Loucy (cell line): ENCODE measurements at regions not wholly inside any gene's neighbourhood (a gene's known extent, or its start where the extent isn't known, plus 50 kb on each side); places are given as distances from the start of the nearest gene placed in this dataset.

Experiments
- H2AFZ ChIP-seq: fragments of 200-600 bp; sonication (generic); 2 replicates; pipeline ENCODE4 v1.6.0; 2016; ENCODE audit warnings: antibody characterized with exemption, mild to moderate bottlenecking, low read length, moderate library complexity
- H3F3A ChIP-seq: fragments of 200-600 bp; 2 replicates; pipeline ENCODE4 v1.6.0; 2016; ENCODE audit warnings: antibody characterized with exemption, low read depth, mild to moderate bottlenecking
- H3K27me3 ChIP-seq: fragments of 200-600 bp; sonication (generic); 2 replicates; pipeline ENCODE4 v1.6.1; 2014; ENCODE audit warnings: low read length, mild to moderate bottlenecking; ENCODE audit not compliant: insufficient read depth, poor library complexity, severe bottlenecking
- H3K36me3 ChIP-seq: fragments of 200-600 bp; sonication (generic); 2 replicates; pipeline ENCODE4 v1.6.1; 2016; ENCODE audit warnings: low read length; ENCODE audit not compliant: insufficient read depth
- H3K4me1 ChIP-seq: fragments of 200-600 bp; sonication (generic); 2 replicates; pipeline ENCODE4 v1.5.1; 2014; ENCODE audit warnings: low read length, mild to moderate bottlenecking; ENCODE audit not compliant: insufficient read depth, poor library complexity, severe bottlenecking
- H3K4me2 ChIP-seq: fragments of 200-600 bp; sonication (generic); 2 replicates; pipeline ENCODE4 v1.6.0; 2014; ENCODE audit warnings: antibody characterized with exemption, low read length, low read depth, mild to moderate bottlenecking; ENCODE audit not compliant: poor library complexity, severe bottlenecking
- H3K4me3 ChIP-seq: fragments of 200-600 bp; sonication (generic); 2 replicates; pipeline ENCODE4 v1.5.1; 2014; ENCODE audit warnings: low read length, mild to moderate bottlenecking, mixed read lengths; ENCODE audit not compliant: poor library complexity, severe bottlenecking
- H3K79me2 ChIP-seq: fragments of 200-600 bp; sonication (generic); 2 replicates; pipeline ENCODE4 v1.6.1; 2014; ENCODE audit warnings: low read length; ENCODE audit not compliant: insufficient read depth
- H3K9ac ChIP-seq: fragments of 200-600 bp; sonication (generic); 2 replicates; pipeline ENCODE4 v1.6.0; 2014; ENCODE audit warnings: mild to moderate bottlenecking, low read depth, low read length, moderate library complexity; ENCODE audit not compliant: poor library complexity, severe bottlenecking
- H3K9me2 ChIP-seq: fragments of 200-600 bp; sonication (generic); replicated peaks from 2 replicates; pipeline ENCODE4 v1.6.1; 2016; ENCODE audit warnings: low read depth, low read length, mixed read lengths
- H3K9me3 ChIP-seq: fragments of 200-600 bp; sonication (generic); 2 replicates; pipeline ENCODE4 v1.6.1; 2014; ENCODE audit warnings: mild to moderate bottlenecking, antibody characterized with exemption, low read length, low read depth; ENCODE audit not compliant: insufficient read depth
- H4K20me1 ChIP-seq: fragments of 200-600 bp; sonication (generic); 2 replicates; pipeline ENCODE4 v1.6.0; 2014; ENCODE audit warnings: antibody characterized with exemption, low read length, mild to moderate bottlenecking; ENCODE audit not compliant: insufficient read depth, poor library complexity, severe bottlenecking
- EZH2phosphoT487 ChIP-seq: fragments of 200-600 bp; IDR thresholded peaks from 2 replicates; pipeline ENCODE4 v1.6.1; 2018; ENCODE audit warnings: antibody characterized with exemption, mild to moderate bottlenecking, moderate library complexity, borderline replicate concordance
- TF ChIP-seq, protein P1 (sequence below): fragments of 200-600 bp; sonication (generic); conservative IDR thresholded peaks from 2 replicates; pipeline ENCODE4 v1.5.1; 2014; ENCODE audit warnings: mild to moderate bottlenecking, antibody characterized with exemption, low read length

DNA sequence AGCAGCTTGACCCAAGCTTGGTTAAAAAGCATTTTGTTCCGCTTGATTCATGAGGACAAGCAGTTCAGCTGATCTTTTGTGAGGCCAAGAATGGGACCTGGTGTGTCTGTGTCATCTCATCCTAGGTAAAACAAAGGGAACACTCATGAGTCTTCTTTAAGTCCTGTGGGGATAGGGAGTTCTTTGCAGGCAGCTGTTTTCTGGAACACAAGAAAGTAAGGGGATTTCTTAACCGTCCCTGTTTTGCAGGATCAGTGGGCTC, 134.5 kb upstream of the TMTC4 start:
- Histone ChIP-seq H3K27me3 (no peaks in the 10 kb centered on the region), H3K4me2 (no peak overlapping the region), H3K79me2 (no peaks in the 10 kb centered on the region), H3K9me2 (no peaks in the 10 kb centered on the region), H4K20me1 (no peaks in the 10 kb centered on the region), H3F3A (no peaks in the 10 kb centered on the region), H3K9me3 (no peaks in the 10 kb centered on the region; the same call in 1 of the 2 replicates), H3K4me1 (no peaks in the 10 kb centered on the region), H3K9ac (no peak overlapping the region), H3K36me3 (no peaks in the 10 kb centered on the region), H2AFZ (no peak overlapping the region), H3K4me3 (no peak overlapping the region)
- TF ChIP-seq, protein P1, sequence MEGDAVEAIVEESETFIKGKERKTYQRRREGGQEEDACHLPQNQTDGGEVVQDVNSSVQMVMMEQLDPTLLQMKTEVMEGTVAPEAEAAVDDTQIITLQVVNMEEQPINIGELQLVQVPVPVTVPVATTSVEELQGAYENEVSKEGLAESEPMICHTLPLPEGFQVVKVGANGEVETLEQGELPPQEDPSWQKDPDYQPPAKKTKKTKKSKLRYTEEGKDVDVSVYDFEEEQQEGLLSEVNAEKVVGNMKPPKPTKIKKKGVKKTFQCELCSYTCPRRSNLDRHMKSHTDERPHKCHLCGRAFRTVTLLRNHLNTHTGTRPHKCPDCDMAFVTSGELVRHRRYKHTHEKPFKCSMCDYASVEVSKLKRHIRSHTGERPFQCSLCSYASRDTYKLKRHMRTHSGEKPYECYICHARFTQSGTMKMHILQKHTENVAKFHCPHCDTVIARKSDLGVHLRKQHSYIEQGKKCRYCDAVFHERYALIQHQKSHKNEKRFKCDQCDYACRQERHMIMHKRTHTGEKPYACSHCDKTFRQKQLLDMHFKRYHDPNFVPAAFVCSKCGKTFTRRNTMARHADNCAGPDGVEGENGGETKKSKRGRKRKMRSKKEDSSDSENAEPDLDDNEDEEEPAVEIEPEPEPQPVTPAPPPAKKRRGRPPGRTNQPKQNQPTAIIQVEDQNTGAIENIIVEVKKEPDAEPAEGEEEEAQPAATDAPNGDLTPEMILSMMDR, result no peak
- TF ChIP-seq EZH2phosphoT487, result no peak

DNA sequence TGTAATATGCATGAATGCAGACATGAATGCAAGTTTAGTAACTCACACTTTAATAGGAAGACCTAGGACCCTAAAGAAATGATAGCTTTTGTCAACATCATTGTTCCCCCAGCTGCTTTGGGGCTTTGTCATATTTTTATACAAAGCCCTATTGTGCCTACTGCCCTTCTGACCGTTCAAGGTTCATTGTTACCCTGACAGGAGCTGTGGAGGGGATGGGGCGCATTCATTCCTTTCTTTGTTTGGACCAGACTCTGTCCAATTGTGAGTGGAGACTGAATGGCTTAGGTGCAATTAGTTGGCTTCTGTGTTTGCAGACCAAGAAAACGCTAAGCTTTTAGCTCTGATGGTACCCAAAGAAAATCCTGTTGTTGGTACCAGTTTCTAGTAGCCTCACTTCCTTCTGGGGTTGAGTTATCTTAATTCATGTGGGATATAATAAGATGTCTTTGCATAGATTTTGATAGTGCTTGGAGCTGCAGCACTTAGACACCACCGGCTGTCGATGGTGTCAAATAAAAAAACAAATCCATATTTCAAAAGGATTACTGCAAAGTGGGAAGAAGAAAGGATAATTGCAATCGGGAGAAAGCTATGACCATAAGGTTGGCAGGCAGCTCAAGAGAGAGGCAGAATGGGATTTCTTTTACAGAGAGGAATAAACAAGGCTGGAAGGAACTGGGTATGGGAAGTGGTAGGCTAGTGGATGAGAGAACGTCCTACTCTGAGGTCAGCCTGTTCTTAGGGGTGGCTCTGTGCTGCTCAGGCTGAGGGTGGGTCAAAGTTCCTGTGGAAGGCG, 133.9 kb upstream of the TMTC4 start:
- no peaks in the 10 kb centered on the region for H3K79me2 ChIP-seq
- no peaks in the 10 kb centered on the region for H3K27me3 ChIP-seq
- TF ChIP-seq, protein P1, result no peak
- no peak for TF ChIP-seq EZH2phosphoT487
- no peak overlapping the region for H3K9ac ChIP-seq
- H3K4me2 ChIP-seq, result no peak overlapping the region
- H2AFZ ChIP-seq, result no peak overlapping the region
- H3F3A ChIP-seq, result no peaks in the 10 kb centered on the region
- no peak overlapping the region for H3K4me3 ChIP-seq
- H3K4me1 ChIP-seq, result no peaks in the 10 kb centered on the region
- no peaks in the 10 kb centered on the region for H4K20me1 ChIP-seq
- no peaks in the 10 kb centered on the region for H3K36me3 ChIP-seq
- no peaks in the 10 kb centered on the region; the same call in 1 of the 2 replicates for H3K9me3 ChIP-seq
- no peaks in the 10 kb centered on the region for H3K9me2 ChIP-seq

DNA sequence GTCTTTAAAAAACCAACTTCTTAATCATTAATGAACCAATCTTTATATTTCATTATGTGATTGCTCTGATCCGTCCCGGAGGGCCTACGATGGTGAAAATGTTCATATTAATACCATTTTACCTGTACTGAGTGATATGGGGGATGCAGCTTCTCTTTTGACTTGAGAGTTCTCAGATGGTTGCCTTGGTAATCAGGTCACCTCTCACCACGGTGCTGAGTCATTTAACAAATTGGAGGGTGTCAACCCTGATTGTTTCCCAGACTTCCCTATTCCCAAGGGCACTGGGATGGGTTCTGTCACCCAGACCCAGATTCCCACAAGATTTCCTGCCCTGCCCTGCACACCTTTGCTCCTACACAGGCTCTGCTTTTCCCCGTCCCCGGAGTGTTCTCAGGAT, 128.5 kb upstream of the TMTC4 start:
- H3K4me3 ChIP-seq, result no peak overlapping the region
- H3K4me2 ChIP-seq, result no peak overlapping the region
- TF ChIP-seq, protein P1, result no peak
- no peak for TF ChIP-seq EZH2phosphoT487
- no peaks in the 10 kb centered on the region for H3K36me3 ChIP-seq
- no peaks in the 10 kb centered on the region for H3K79me2 ChIP-seq
- H2AFZ ChIP-seq, result no peak overlapping the region
- H3K9ac ChIP-seq, result no peak overlapping the region
- H3K9me3 ChIP-seq, result no peaks in the 10 kb centered on the region; the same call in 1 of the 2 replicates
- no peaks in the 10 kb centered on the region for H3K27me3 ChIP-seq
- no peaks in the 10 kb centered on the region for H3K4me1 ChIP-seq
- H3F3A ChIP-seq, result no peaks in the 10 kb centered on the region
- no peaks in the 10 kb centered on the region for H4K20me1 ChIP-seq
- no peaks in the 10 kb centered on the region for H3K9me2 ChIP-seq
